DOHH2 (cell line): ENCODE measurements at regions not wholly inside any gene's neighbourhood (a gene's known extent, or its start where the extent isn't known, plus 50 kb on each side); places are given as distances from the start of the nearest gene placed in this dataset.
"Not testable (repeated sequence)": the region's sequence is repeated elsewhere in the genome, so short reads cannot be mapped to it uniquely, and the experiment has no call there.

ENCODE experiments used
- H3F3A ChIP-seq: fragments of 200-600 bp; sonication (generic), shearing (Covaris generic); 2 replicates; pipeline ENCODE4 v1.6.0; 2016; ENCODE audit warnings: antibody characterized with exemption, mild to moderate bottlenecking; ENCODE audit not compliant: control insufficient read depth, insufficient read depth
- H3K27ac ChIP-seq: fragments of 200-600 bp; sonication (generic); 2 replicates; pipeline ENCODE4 v1.5.1; 2014; ENCODE audit warnings: low read depth, mild to moderate bottlenecking, low read length, moderate library complexity
- H3K27me3 ChIP-seq: fragments of 200-600 bp; sonication (generic); 2 replicates; pipeline ENCODE4 v1.6.1; 2014; ENCODE audit warnings: mild to moderate bottlenecking, low read length, mixed read lengths; ENCODE audit not compliant: control insufficient read depth
- H3K36me3 ChIP-seq: fragments of 200-600 bp; sonication (generic); 2 replicates; pipeline ENCODE4 v1.6.1; 2014; ENCODE audit warnings: mild to moderate bottlenecking, low read length, moderate library complexity, mixed read lengths; ENCODE audit not compliant: control insufficient read depth
- H3K4me1 ChIP-seq: fragments of 200-600 bp; sonication (generic); 2 replicates; pipeline ENCODE4 v1.6.1; 2014; ENCODE audit warnings: mild to moderate bottlenecking, low read length, mixed read lengths; ENCODE audit not compliant: control insufficient read depth
- H3K4me2 ChIP-seq: fragments of 200-600 bp; sonication (generic); 2 replicates; pipeline ENCODE4 v1.6.0; 2014; ENCODE audit warnings: mild to moderate bottlenecking, low read length, moderate library complexity
- H3K4me3 ChIP-seq: fragments of 200-600 bp; sonication (generic); 2 replicates; pipeline ENCODE4 v1.5.1; 2014; ENCODE audit warnings: mild to moderate bottlenecking, low read length, mixed read lengths
- H3K79me2 ChIP-seq: fragments of 200-600 bp; sonication (generic); 2 replicates; pipeline ENCODE4 v1.6.1; 2014; ENCODE audit warnings: mild to moderate bottlenecking, low read length, mixed read lengths; ENCODE audit not compliant: control insufficient read depth
- H3K9me2 ChIP-seq: fragments of 200-600 bp; sonication (generic); replicated peaks from 2 replicates; pipeline ENCODE4 v1.6.1; 2014; ENCODE audit warnings: mild to moderate bottlenecking, low read length, mixed read lengths; ENCODE audit not compliant: control insufficient read depth
- H3K9me3 ChIP-seq: fragments of 200-600 bp; sonication (generic); 2 replicates; pipeline ENCODE4 v1.6.1; 2014; ENCODE audit warnings: antibody characterized with exemption, low read length, mixed read lengths; ENCODE audit not compliant: control insufficient read depth, insufficient read depth
- H4K20me1 ChIP-seq: fragments of 200-600 bp; sonication (generic); 2 replicates; pipeline ENCODE4 v1.6.0; 2014; ENCODE audit warnings: low read depth, mild to moderate bottlenecking, antibody characterized with exemption, low read length, moderate library complexity; ENCODE audit not compliant: control insufficient read depth, insufficient read depth
- EZH2phosphoT487 ChIP-seq: fragments of 200-600 bp; sonication (generic); IDR thresholded peaks from 2 replicates; pipeline ENCODE4 v1.6.1; 2017; ENCODE audit warnings: borderline replicate concordance, mild to moderate bottlenecking, antibody characterized with exemption, low read length, moderate library complexity, mixed read lengths
- TF ChIP-seq, protein P1 (sequence below): fragments of 200-600 bp; sonication (generic); IDR thresholded peaks from one replicate; pipeline ENCODE4 v1.5.1; 2014; ENCODE audit warnings: antibody characterized with exemption, mild to moderate bottlenecking, low read depth, low read length; ENCODE audit not compliant: poor library complexity, severe bottlenecking

DNA sequence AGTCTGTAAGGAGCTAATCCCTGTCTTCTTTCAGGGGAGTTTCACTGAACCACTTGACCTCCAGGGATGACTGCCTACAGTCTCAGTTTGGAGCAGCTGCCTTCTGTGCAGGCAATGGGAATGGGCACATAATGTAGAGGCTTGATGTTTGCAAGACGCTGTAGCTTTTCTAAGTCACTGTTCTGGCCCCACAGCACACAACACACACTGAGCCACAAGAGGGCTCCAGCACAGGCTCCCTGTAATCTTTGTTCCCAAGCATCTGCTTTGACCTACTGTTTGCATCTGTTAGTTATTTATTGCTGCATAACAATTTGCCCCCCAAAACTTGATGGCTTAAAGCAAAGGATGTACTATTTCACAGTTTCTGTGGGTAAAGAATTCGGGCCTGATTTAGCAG lies 419.0 kb upstream of the ASIC2 start:
- TF ChIP-seq, protein P1, sequence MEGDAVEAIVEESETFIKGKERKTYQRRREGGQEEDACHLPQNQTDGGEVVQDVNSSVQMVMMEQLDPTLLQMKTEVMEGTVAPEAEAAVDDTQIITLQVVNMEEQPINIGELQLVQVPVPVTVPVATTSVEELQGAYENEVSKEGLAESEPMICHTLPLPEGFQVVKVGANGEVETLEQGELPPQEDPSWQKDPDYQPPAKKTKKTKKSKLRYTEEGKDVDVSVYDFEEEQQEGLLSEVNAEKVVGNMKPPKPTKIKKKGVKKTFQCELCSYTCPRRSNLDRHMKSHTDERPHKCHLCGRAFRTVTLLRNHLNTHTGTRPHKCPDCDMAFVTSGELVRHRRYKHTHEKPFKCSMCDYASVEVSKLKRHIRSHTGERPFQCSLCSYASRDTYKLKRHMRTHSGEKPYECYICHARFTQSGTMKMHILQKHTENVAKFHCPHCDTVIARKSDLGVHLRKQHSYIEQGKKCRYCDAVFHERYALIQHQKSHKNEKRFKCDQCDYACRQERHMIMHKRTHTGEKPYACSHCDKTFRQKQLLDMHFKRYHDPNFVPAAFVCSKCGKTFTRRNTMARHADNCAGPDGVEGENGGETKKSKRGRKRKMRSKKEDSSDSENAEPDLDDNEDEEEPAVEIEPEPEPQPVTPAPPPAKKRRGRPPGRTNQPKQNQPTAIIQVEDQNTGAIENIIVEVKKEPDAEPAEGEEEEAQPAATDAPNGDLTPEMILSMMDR = peak; percentile 11
- TF ChIP-seq EZH2phosphoT487 = no peak
- no peak overlapping the region for H3K4me2 ChIP-seq
- H3K79me2 ChIP-seq = no peaks in the 10 kb centered on the region
- no peaks in the 10 kb centered on the region for H3F3A ChIP-seq
- no peaks in the 10 kb centered on the region for H3K27me3 ChIP-seq
- H3K36me3 ChIP-seq = no peaks in the 10 kb centered on the region
- no peaks in the 10 kb centered on the region for H3K9me3 ChIP-seq
- H4K20me1 ChIP-seq = no peaks in the 10 kb centered on the region
- no peak overlapping the region for H3K27ac ChIP-seq
- H3K4me3 ChIP-seq = no peak overlapping the region
- H3K9me2 ChIP-seq = no peaks in the 10 kb centered on the region
- no peaks in the 10 kb centered on the region for H3K4me1 ChIP-seq

DNA sequence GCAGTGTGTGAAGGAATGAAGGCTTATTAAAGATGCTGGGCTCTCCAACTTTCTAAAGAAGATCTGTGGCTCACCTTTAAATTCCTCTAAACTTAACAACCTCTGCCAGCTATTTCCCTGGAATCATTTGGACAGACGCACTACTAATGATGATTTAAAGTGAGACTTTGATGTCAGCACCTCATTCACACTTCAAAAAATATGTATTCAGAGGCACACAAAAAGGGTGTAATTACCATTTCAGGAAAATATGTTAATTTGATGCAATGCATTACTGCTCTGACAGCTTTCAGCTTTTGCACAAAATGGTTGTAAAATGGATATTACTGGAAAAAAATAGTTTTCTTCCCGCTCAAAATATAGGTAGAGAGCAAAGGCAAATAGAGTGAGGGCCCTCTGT lies 423.9 kb upstream of the ASIC2 start:
- Histone ChIP-seq H3K4me3 (no peak overlapping the region), H3K4me2 (no peak overlapping the region), H3K79me2 (no peaks in the 10 kb centered on the region), H3K27ac (no peak overlapping the region), H3K36me3 (no peaks in the 10 kb centered on the region), H3K4me1 (no peaks in the 10 kb centered on the region), H3K9me3 (no peaks in the 10 kb centered on the region), H3K9me2 (no peaks in the 10 kb centered on the region), H4K20me1 (no peaks in the 10 kb centered on the region), H3K27me3 (no peaks in the 10 kb centered on the region), H3F3A (no peaks in the 10 kb centered on the region)
- TF ChIP-seq EZH2phosphoT487 = no peak
- TF ChIP-seq, protein P1 = no peak

DNA sequence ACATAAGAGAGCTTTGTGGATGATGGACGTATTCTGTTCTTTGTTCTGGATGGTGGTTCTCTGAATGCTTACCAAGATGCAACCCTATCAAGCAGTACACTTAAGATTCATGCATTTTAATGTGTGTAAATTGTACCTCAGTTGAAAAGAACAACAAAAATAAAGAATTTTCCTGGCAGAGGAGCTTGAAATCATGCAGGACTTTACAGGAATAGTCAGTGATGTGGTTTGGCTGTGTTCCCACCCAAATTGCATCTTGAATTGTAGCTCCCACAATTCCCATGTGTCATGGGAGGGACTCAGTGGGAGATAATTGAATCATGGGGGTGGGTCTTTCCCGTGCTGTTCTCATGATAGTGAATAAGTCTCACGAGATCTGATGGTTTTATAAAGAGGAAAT lies 430.6 kb upstream of the ASIC2 start:
- H3K27me3 ChIP-seq, H3K79me2 ChIP-seq, H3K9me3 ChIP-seq, H3K4me1 ChIP-seq, H3K9me2 ChIP-seq, H3K4me3 ChIP-seq, H4K20me1 ChIP-seq, H3F3A ChIP-seq, H3K27ac ChIP-seq, H3K4me2 ChIP-seq, H3K36me3 ChIP-seq: not testable (repeated sequence)

DNA sequence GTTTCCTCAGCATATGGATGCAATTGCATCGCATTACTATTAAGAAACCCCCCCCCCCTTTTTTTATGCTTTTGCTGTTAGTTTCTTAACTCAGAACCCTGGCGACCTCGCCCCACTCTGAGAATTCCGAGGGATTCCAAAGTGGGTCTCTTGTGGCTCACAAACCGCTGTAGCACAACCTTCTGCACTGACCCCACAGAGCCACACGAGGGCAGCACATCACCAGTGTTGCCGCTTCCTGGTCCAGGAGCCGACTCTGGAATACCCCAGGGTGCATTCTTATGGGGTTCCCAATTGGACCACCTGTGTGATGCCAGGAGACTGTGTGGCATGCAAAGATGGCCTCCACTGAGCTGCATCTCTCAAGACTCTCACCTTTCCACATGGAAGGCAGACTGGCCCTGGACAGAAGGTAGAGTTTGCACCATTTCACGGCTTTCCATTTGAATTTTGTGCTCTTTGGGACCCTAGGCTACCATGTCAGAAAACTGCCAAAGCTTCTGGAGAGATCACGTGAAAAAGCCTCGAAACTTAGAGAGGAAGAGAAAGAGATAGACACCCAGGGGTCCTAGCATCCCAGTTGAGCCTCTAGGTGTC lies 432.7 kb upstream of the ASIC2 start:
- Histone ChIP-seq H3K4me2 (no peak overlapping the region), H3K79me2 (no peaks in the 10 kb centered on the region), H4K20me1 (no peaks in the 10 kb centered on the region), H3K36me3 (no peaks in the 10 kb centered on the region), H3K27me3 (no peaks in the 10 kb centered on the region), H3K4me1 (no peaks in the 10 kb centered on the region), H3F3A (no peaks in the 10 kb centered on the region), H3K27ac (no peak overlapping the region), H3K9me3 (no peaks in the 10 kb centered on the region), H3K4me3 (no peak overlapping the region), H3K9me2 (no peaks in the 10 kb centered on the region)
- TF ChIP-seq, protein P1 = peak; percentile 79
- TF ChIP-seq EZH2phosphoT487 = no peak
